ENCODE measurements at regions not wholly inside any gene's neighbourhood (a gene's known extent, or its start where the extent isn't known, plus 50 kb on each side); places are given as distances from the start of the nearest gene placed in this dataset.
"Not testable (repeated sequence)": the region's sequence is repeated elsewhere in the genome, so short reads cannot be mapped to it uniquely, and the experiment has no call there.

DNA sequence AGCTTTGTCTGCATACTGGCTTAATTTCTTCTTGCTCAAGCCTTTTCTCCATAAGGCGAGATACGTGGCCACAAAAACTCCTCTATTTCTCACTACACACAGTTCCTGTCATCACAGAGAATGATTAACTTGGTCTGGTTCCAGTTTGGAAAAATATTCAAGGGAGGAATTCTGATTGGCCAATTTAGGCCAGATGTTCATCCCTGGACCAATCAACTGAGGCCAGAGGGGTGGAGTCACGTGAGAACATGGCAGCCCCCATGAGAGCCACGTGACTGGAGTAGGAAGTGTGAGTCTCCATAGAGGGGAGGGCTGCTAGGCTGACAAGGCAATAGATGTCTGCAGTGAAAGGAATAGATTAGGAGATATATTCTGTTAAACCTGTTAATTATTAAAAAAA is 200.0 kb downstream of the OTOP1 start:
- TF ChIP-seq CTCF (IDR thresholded peaks at IDR 0.05); ZFX (IDR thresholded peaks at IDR 0.05; ENCODE audit: borderline replicate concordance): not testable (repeated sequence)

Measured in 22Rv1 (cell line).